ENCODE measurements at regions not wholly inside any gene's neighbourhood (a gene's known extent, or its start where the extent isn't known, plus 50 kb on each side); places are given as distances from the start of the nearest gene placed in this dataset.

DNA sequence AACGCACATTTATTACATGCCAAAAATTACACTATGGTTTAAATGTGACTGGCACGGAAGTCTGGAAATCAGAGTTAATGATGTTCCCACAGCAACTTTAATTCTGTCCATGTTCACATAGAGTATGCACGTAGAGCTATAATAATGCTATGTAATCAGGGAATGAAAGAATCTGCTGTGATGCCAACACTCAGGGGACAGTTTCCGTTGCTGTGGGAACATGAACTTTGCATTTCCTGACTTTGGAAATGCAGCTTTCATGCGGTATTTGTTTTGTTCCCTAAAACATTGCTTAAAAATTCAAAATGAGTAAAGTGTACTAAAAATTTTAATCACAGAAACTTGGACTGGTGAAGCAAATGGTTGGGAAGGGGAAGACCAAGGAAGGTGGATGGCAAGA lies 65.7 kb downstream of the MAGEA1 start:
- no peak overlapping the region for H3K27ac ChIP-seq
- FAIRE-seq (peak; percentile 76), ATAC-seq (no peak), DNase-seq (ENCODE audit: low read depth in 1 of 2, low spot score in 1 of 2) (no peak)
- no peaks in the 10 kb centered on the region for H3K9me3 ChIP-seq
- 25% methylated on average over 5 of the region's 5 CpGs for WGBS (ENCODE audit: missing lambda C conversion rate)
- H3K4me1 ChIP-seq, result no peaks in the 10 kb centered on the region
- no peak overlapping the region for H3K4me3 ChIP-seq
- H3K4me2 ChIP-seq, result no peak overlapping the region
- POLR2A ChIA-PET, result no interaction called here
- CTCF ChIA-PET, result interaction anchor here (1.2 to 1.3 kb wide), 2 partner anchors 10 to 212 kb away, joined by 3 to 5 read pairs; no protein-coding TSS in a partner anchor
- no peak for TF ChIP-seq SMC3 (IDR thresholded peaks at IDR 0.05)
- TF ChIP-seq CHD4 (IDR thresholded peaks at IDR 0.05; ENCODE audit: borderline replicate concordance), result no peak
- TF ChIP-seq MYC (IDR thresholded peaks at IDR 0.05; ENCODE audit: borderline replicate concordance, low read length), result no peak

DNA sequence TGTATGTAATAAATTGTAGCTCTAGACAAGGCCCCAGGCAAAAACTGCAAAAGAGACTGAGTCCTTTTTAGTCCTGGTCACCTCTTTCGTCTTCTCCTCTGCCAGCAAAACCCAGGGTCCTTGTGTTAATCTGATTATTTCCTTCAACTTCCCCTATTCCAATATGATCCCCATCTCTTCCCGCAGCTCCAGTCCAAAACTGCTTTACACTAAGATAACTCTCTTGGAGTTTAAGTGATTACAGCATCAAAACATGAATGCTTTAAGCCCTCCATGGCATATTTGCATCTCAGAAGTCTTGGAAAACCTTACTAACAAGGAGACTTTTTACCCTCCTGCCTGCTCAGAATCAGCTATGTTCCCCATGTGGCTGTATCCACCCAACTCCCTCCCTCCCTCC lies 59.3 kb downstream of the MAGEA1 start:
- Histone ChIP-seq H3K27ac (no peak overlapping the region), H3K4me2 (no peak overlapping the region), H3K9me3 (no peaks in the 10 kb centered on the region), H3K4me3 (no peak overlapping the region), H3K4me1 (no peaks in the 10 kb centered on the region)
- FAIRE-seq, result no peak
- ChIA-PET POLR2A (no interaction called here), CTCF (no interaction called here)
- TF ChIP-seq CBX2 (IDR thresholded peaks at IDR 0.05; ENCODE audit: borderline replicate concordance, low read depth), result no peak
- TF ChIP-seq JUNB (IDR thresholded peaks at IDR 0.05), result no peak
- no peak for TF ChIP-seq SMC3 (IDR thresholded peaks at IDR 0.05)
- TF ChIP-seq RAD21 (conservative IDR thresholded peaks at IDR 0.05 in 1 of 2, IDR thresholded peaks at IDR 0.05 in 1 of 2), result no peak
- TF ChIP-seq, protein P1, sequence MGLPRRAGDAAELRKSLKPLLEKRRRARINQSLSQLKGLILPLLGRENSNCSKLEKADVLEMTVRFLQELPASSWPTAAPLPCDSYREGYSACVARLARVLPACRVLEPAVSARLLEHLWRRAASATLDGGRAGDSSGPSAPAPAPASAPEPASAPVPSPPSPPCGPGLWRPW (IDR thresholded peaks at IDR 0.05), result no peak
- TF ChIP-seq, protein P2, sequence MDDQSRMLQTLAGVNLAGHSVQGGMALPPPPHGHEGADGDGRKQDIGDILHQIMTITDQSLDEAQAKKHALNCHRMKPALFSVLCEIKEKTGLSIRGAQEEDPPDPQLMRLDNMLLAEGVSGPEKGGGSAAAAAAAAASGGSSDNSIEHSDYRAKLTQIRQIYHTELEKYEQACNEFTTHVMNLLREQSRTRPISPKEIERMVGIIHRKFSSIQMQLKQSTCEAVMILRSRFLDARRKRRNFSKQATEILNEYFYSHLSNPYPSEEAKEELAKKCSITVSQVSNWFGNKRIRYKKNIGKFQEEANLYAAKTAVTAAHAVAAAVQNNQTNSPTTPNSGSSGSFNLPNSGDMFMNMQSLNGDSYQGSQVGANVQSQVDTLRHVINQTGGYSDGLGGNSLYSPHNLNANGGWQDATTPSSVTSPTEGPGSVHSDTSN (IDR thresholded peaks at IDR 0.05), result no peak
- no peak for TF ChIP-seq KDM1A (IDR thresholded peaks at IDR 0.05; ENCODE audit: low read depth)
- TF ChIP-seq TP53 (CRISPR knock-in tag; IDR thresholded peaks at IDR 0.05), result no peak
- no peak for TF ChIP-seq MAFK (IDR thresholded peaks at IDR 0.05; ENCODE audit: partially characterized antibody)
- TF ChIP-seq NR3C1 (IDR thresholded peaks at IDR 0.05), result no peak
- no peak for TF ChIP-seq NPAS2 (CRISPR knock-in tag; IDR thresholded peaks at IDR 0.05; ENCODE audit: borderline replicate concordance)
- no peak for TF ChIP-seq RCOR1 (IDR thresholded peaks at IDR 0.05; ENCODE audit: low read depth, low read length)
- no peak for TF ChIP-seq FOSB (CRISPR knock-in tag; IDR thresholded peaks at IDR 0.05)
- TF ChIP-seq, protein P3, sequence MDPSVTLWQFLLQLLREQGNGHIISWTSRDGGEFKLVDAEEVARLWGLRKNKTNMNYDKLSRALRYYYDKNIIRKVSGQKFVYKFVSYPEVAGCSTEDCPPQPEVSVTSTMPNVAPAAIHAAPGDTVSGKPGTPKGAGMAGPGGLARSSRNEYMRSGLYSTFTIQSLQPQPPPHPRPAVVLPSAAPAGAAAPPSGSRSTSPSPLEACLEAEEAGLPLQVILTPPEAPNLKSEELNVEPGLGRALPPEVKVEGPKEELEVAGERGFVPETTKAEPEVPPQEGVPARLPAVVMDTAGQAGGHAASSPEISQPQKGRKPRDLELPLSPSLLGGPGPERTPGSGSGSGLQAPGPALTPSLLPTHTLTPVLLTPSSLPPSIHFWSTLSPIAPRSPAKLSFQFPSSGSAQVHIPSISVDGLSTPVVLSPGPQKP (IDR thresholded peaks at IDR 0.05; ENCODE audit: low read depth, low read length), result no peak
- no peak for DNase-seq (ENCODE audit: low read depth in 1 of 2, low spot score in 1 of 2)
- WGBS (ENCODE audit: missing lambda C conversion rate), result 10% methylated on average over 2 of the region's 2 CpGs
- ATAC-seq, result no peak

Data from A549 (cell line).